ENCODE measurements at regions not wholly inside any gene's neighbourhood (a gene's known extent, or its start where the extent isn't known, plus 50 kb on each side); places are given as distances from the start of the nearest gene placed in this dataset.
"Not testable (repeated sequence)": the region's sequence is repeated elsewhere in the genome, so short reads cannot be mapped to it uniquely, and the experiment has no call there.

DNA sequence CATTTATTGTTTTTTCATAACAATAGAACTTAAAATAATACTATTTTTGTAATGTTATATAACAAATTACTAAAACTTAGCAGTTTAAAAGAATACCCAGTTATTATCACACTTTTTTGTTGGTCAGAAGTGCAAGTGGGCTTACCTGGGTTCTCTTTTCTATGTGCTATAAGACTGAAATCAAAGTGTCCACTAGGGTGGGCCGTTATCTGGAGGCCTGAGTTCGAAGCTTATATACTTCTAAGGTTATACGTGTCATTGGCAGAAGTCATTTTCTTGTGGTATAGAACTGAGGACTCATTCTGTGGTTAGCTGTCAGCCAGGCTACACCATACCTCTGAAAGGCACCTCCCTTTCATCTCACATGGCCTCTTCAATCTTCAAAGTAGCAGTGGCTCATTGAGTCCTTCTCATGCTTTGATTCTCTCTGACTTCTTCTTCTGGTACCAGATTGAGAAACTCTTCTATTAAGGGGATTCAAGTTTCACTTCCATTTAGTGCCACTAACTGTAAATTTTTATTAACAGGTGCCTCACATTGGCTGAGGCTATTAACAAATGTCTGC is 414.3 kb downstream of the AMY1C start:
- DNase-seq (ENCODE audit: low read depth in 2 of 2), result no peak

DNA sequence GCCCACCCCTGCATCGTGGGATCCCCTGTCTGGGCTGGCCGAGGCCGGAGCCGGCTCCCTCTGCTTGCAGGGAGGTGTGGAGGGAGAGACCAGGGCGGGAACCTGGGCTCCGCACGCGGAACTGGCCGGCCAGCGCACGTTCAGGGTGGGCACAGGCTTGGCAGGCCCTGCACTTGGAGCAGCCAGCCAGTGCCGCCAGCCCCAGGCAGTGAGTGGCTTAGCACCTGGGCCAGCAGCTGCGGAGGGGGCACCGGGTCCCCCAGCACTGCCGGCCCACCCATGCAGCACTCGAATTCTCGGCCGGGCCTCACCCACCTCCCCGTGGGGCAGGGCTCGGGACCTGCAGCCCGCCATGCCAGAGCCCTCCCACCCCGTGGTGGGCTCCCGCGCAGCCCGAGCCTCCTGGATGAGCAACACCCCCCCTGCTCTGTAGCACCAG is 422.6 kb downstream of the AMY1C start:
- no peak for DNase-seq (ENCODE audit: low read depth in 2 of 2)

DNA sequence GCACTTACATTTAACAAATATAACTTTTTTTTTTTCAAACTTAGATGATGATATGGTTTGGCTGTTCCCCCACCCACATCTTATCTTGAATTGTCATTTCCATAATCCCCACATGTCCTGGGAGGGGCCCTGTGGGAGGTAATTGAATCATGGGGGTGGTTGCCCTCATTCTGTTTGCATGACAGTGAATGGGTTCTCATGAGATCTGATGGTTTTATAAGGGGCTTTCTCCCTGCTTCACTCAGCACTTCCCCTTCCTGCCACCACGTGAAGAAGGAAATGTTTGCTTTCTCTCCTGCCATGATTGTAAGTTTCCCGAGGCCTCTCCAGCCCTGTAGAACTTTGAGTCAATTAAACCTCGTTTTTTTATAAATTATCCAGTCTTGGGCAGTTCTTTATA is 432.6 kb downstream of the AMY1C start:
- DNase-seq (ENCODE audit: low read depth in 2 of 2), result no peak

DNA sequence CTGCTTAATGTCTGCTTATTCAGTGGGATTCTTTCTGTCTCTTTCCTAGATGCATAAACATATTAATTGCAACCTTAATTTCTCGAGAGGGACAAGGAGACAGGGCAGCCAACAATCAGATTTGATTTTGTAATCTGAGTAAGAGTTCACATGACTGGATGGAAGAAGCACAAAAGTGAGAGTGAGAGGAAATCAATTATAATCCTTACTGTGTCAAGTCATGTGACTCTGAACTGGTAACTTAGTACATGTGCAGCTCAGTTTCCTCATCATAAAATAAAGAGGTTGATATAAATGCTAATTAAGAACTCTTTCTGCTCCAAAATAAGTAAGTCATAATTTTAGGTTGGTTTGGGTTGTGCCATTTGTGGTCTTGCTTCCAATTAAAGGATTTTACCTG is 439.5 kb downstream of the AMY1C start:
- no peak for DNase-seq (ENCODE audit: low read depth in 2 of 2)

DNA sequence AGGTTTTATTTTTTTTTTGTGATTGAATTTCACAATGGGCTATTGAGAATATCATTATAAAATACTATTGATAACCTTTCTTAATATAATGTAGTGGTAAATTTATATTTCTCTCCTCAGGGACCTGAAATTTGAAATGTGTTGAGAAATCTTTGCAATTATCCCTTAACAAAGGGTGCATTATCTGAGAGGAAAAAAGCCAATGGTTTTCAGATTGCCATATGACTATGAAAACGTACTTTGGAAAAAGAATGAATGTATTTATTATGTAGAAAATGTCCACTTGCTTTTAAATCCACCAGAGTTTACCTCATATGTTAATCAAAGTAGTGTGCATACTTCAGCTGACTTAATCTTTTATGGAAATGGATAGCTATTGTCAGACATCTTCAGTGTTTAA is 441.1 kb downstream of the AMY1C start:
- no peak for DNase-seq (ENCODE audit: low read depth in 2 of 2)

DNA sequence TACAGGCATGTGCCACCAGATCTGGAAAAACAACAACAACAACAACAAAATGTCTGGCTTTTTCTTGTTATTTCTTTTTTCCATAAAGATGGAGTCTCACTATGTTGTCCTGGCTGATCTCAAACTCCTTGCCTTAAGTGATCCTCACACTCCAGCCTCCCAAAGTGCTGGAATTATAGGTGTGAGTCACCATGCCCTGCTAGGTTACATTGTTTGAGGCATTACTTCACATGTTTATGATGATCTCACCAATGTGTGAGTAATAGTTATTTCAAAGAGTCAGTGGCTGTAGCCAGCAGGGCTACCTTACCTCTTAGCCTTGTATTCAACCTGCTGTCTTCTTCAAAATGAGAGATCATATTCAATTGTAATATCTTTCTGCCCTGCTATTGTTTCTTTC is 445.7 kb downstream of the AMY1C start:
- DNase-seq (ENCODE audit: low read depth in 2 of 2), result no peak

DNA sequence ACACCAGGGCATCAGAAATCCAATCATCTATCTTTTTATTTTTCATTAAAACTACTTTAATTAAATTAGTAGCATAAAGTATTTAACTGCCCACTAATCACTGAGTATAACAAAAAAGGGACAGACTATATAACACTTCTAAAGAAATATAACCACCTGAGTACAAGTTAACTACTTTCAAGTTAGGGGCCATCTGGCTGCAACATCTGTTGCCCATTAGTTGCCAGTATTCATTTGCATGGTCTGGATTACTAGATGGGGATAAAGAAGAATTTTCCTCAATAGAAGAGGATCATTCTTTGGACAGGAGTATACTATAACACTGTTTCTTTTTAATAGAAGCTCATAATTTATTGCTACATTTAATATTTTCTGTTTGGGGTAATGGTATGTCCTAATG is 446.4 kb downstream of the AMY1C start:
- DNase-seq (ENCODE audit: low read depth in 2 of 2), result no peak

DNA sequence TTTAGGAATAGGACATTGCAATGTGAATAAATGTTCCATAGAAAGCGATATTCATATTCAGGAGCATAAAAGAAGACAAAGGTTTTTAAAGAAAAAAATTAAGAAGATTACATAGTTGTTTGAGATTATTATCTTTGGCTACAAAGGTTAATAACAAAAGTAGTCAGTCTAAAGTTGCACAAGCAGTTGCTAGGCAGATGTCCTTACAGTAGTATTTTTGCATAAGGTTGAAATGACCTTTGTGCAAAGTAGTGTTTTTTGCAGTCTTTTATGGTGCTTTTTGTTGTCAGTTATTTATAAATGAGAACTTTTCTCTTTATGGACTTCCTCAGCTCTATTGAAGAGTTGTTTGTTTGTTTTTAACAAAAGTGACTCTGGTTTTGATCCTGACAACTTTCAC is 447.8 kb downstream of the AMY1C start:
- no peak for DNase-seq (ENCODE audit: low read depth in 2 of 2)

DNA sequence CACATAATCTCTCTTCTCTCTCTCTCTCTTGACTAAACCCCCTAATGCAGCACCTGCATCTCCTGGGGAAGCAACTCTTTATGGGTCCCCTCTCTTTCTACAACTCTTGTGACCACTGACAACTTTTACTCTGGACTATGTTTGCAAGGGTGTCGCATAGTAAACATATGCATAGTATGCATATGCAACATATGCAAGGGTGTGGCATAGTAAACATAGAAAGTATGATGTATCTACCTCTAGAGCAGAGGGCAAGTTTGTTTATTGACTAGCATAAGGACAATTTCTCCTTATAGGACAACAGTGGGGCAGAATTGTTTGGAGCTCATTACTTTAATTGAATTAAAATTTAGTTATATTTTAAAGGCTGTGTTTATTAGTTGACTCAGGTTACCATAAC is 462.5 kb downstream of the AMY1C start:
- DNase-seq (ENCODE audit: low read depth in 2 of 2), result no peak

DNA sequence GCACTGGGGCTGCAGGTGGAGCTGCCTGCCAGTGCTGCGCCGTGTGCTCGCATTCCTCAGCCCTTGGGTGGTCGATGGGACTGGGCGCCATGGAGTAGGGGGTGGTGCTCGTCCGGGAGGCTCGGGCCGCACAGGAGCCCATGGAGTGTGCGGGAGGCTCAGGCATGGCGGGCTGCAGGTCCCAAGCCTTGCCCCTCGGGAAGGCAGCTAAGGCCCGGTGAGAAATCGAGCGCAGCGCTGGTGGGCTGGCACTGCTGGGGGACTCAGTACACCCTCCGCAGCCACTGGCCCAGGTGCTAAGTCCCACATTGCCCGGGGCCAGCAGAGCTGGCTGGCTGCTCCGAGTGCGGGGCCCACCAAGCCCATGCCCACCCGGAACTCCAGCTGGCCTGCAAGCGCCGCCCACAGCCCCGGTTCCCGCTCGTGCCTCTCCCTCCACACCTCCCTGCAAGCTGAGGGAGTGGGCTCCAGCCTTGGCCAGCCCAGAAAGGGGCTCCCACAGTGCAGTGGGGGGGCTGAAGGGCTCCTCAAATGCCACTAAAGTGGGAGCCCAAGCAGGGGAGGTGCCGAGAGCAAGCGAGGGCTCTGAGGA is 467.8 kb downstream of the AMY1C start:
- not testable (repeated sequence) for DNase-seq (ENCODE audit: low read depth in 2 of 2)

DNA sequence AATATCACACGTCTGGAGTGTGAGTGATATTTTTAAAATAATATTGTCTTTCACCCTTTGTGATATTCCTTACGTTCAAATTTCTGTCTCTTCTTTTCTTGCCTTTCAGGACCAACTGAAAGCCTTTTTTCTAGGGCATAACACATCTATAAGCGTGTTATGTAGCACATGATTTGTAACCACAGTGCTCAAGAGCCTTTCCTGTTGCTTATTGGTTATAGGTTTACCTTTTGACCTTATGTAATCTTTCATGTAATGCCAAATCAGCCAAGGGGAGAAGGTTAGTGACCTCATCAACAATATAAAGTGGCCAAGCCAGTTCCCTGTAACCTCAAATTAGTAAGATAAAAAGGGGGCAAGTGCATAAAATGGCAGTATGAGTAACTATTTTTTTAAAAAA is 480.2 kb downstream of the AMY1C start:
- DNase-seq (ENCODE audit: low read depth in 2 of 2), result no peak

DNA sequence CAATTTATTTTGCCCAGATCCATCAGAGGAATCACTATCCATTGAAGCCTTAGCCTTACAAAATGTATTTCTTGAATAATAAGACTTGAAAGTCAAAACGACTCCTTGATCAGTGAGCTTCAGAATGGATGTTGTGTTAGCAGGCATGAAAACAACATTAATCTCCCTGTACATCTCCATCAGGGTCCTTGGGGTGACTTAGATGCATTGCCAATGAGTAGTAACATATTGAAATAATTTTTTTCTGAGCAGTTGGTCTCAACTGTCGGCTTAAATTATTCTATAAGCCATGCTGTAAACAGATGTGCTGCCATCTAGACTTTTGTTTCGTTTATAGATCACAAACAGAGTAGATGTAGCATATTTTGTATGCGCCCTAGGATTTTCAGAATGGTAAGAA is 482.0 kb downstream of the AMY1C start:
- no peak for DNase-seq (ENCODE audit: low read depth in 2 of 2)

DNA sequence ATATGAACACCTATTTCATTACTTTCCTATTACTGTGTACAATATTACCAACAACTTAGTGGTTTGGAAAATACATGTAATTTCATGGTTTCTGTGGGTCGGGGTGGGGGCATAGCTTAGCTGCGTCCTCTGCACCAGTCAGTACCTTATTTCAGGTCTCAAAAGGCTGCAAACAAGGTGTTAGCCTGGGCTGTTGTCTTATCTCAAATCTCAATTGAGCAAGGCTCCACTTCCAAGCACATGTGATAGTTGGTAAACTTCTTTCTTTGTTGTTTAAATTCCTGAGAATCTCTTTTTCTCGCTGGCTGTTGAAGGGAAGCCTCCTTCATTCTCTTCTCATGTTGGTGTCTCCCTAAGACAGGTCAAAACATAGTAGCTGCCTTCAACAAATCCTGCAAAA is 485.4 kb downstream of the AMY1C start:
- DNase-seq (ENCODE audit: low read depth in 2 of 2), result no peak

DNA sequence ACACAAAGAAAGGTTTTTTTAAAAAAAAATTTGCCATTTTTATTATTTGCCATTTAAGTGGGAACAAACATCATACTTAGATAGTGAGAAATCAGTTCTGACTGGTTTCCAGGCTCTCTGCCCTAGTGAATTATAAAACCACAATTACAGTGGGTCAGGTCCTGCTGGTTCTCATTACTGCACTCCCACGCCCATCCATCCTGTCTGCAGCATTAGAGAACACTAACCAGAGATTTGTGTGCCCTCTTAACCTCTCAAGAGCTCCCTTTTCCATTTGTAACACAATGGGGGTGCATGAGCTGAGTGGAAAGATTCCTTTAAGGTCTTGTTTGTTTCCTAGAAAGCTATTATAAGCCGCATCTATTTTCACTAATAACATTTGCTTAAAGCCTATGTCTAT is 489.3 kb downstream of the AMY1C start:
- DNase-seq (ENCODE audit: low read depth in 2 of 2), result no peak

DNA sequence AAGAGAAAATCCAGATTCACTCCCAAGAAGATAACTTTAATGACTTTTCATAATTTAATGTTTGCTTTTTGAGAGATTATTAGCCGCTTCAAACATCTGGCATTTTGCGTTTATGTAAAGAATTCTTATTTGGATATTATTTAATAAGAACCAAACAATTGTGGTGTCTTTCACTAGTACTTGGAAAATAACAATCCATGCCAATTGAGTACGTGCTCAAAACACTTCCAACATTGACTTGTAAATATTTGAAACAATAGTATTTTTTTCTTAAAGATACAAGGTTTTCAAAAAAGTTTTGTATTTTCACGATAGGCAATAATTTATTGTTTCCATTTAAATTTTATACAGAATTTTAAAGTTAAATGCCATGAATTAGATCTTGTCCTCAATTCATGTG is 498.7 kb downstream of the AMY1C start:
- DNase-seq (ENCODE audit: low read depth in 2 of 2), result no peak

DNA sequence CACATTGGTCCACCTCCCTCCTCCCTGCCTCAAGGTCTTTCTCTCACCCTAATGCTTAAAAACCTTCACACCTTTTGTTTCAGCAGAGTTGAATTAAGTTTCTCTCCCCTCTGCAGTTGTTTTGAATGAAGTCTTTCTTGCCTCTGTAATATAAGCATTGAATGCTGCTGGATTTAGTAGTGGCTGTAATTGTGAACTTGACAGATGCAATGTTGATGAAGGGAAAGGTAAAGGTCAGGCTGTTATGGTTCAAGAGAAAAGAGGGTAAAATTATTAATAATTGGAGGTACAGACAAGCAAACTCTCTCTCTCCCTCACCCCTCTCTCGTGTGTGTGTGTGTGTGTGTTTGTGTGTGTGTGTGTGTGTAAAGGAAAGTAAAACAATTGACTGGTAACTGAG is 509.8 kb downstream of the AMY1C start:
- no peak for DNase-seq (ENCODE audit: low read depth in 2 of 2)

DNA sequence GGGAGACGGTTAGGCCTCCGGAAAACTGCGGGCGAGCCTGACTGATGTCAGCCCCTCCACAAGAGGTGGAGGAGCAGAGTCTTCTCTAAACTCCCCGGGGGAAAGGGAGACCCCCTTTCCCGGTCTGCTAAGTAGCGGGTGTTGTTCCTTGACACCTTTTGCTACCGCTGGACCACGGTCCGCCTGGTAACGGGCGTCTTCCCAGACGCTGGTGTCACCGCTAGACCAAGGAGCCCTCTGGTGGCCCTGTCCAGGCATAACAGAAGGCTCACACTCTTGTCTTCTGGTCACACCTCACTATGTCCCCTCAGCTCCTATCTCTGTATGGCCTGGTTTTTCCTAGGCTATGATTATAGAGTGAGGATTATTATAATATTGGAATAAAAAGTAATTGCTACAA is 513.4 kb downstream of the AMY1C start:
- DNase-seq (ENCODE audit: low read depth in 2 of 2), result not testable (repeated sequence)

DNA sequence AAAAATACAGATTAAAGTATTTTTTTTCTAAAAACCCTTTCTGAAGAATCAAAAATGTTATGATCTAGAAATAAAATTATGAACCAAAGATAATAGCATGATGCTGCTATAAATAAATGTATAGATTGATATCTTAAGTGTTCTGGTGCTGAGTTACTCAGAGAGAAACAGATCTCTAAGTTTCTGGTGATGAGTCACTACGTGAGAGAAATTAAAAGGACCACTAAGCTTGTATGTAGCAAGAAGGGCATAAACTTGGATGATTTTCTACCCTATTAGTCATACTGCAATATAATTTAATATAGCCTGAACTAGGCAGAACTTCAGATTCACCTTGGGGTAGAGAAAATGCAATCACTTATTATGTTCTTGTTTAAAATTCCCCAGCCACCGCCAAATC is 514.8 kb downstream of the AMY1C start:
- no peak for DNase-seq (ENCODE audit: low read depth in 2 of 2)

DNA sequence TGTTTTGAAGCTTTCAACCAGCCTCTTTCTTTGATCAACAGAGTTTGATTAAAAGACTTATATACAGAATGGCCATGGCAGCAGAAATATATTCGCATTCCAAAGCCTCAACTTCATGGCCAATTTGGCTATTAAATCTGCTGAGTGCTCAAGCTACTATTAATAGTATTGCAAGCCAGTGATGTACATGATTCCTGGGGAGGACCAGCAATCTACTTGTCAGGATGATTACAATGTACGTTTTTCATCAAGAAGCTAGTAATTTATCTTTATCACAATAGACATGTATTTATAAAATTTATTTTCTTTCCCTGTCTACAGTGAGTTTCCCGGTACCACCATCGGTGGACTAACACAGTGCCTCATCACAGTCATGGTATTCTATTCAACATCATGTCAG is 515.5 kb downstream of the AMY1C start:
- DNase-seq (ENCODE audit: low read depth in 2 of 2), result no peak

DNA sequence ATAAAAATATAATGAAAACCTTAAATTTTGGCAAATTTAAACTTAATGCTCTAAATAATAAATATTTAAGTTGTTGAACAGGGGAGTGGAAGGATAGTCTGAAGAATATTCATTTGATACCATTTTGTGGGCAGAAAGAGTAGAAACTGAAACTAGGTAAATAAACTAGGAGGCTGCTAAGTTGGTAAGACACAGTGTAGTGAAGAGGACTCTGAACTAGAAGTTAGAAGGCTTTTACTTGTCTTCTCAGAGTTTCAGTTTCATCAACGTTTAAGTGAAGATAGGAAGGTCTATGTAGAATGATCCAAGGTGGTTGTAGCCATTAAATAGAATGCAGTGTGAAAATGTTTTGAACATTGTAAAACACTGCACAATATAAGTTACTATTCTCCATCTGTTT is 516.9 kb downstream of the AMY1C start:
- DNase-seq (ENCODE audit: low read depth in 2 of 2), result no peak

DNA sequence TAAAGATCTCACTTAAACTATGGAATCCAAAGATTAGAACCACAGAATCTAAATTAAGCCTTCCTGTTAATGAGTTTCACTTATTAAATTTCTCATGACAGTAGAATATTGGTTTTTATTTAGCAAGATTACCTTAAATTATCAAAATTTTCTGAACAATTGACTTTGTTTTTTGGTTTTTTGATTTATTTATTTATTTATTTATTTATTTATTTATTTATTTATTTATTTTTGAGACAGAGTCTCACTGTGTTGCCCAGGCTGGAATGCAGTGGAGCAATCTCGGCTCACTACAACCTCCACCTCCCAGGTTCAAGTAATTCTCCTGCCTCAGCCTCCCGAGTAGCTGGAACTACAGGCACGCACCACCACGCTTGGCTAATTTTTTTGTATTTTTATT is 538.6 kb downstream of the AMY1C start:
- not testable (repeated sequence) for DNase-seq (ENCODE audit: low read depth in 2 of 2)

DNA sequence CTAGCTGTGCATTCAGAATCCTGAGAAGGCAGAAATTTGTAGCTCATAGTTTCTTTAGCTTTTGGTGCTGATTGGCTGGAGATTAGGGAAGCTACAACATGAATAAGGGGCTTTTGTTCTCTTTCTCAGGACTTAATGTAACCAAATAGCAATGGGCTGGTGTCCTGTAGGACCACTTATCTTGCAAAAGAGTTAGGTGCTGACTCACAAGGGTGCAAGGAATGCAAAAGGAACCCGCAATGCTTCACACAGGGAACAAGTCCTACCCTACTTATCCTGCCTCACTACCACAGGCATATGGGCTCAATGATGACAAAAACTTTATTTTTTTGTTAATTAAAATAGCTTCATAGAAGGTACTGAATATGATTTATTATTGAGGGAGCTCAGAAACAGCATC is 541.5 kb downstream of the AMY1C start:
- no peak for DNase-seq (ENCODE audit: low read depth in 2 of 2)

DNA sequence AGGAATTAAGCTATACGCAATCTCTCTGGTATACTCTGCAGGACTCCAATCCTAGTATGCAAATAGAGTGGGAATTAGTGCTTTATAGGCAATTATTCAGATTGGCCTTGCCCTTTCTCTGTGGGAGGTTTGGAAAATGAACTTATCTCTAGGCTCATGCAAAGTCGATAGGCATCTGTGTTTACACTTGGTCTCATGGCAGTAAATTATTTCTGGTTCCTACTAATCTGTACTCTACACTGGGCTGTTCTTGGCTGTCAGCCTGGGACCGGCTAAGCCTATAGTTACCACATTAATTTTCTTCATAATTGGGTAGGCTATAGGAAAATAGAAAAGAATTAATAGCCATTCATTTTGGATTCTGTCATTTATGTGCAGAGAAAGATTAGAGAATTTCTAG is 544.6 kb downstream of the AMY1C start:
- DNase-seq (ENCODE audit: low read depth in 2 of 2), result no peak

DNA sequence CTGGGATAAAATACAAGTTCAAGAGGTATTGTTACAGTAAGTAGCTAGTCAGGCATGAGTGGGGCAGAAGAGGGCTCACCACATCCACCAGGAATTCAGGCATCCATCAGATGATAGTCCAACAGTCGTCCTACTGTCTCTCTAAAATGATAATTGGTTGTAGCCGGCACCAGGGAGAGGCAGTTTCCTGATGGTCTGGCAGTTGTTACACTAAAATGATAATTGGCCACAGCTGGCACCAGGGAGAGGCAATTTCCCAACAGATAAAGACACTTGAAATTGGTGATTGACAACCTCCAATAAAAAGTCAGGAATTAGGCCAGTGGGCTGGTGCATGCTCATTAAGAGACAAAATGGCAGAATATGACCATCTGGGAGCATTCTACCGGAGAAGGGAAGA is 545.8 kb downstream of the AMY1C start:
- no peak for DNase-seq (ENCODE audit: low read depth in 2 of 2)
